MM.1S (cell line): ENCODE measurements at regions not wholly inside any gene's neighbourhood (a gene's known extent, or its start where the extent isn't known, plus 50 kb on each side); places are given as distances from the start of the nearest gene placed in this dataset.

Experiments
- CTCF ChIP-seq: fragments of 300-600 bp; sonication (generic); IDR thresholded peaks from 2 replicates; pipeline ENCODE4 v1.5.1; 2016; ENCODE audit warnings: antibody characterized with exemption, low read length, mixed read lengths
- EZH2 ChIP-seq: fragments of 300-600 bp; sonication (generic); optimal IDR thresholded peaks from 2 replicates; pipeline ENCODE3; 2017; ENCODE audit warnings: low read depth, mild to moderate bottlenecking, antibody characterized with exemption, low read length, mixed read lengths
- EZH2phosphoT487 ChIP-seq: fragments of 300-600 bp; sonication (generic); IDR thresholded peaks from 2 replicates; pipeline ENCODE4 v1.6.1; 2018; ENCODE audit warnings: antibody characterized with exemption, low read length

GRCh38 chr12:60760965-60761364, 1165.1 kb downstream of the SLC16A7 start:
- TF ChIP-seq EZH2: no peak
- no peak for TF ChIP-seq CTCF
- TF ChIP-seq EZH2phosphoT487: no peak
